ENCODE measurements at regions not wholly inside any gene's neighbourhood (a gene's known extent, or its start where the extent isn't known, plus 50 kb on each side); places are given as distances from the start of the nearest gene placed in this dataset.

DNA sequence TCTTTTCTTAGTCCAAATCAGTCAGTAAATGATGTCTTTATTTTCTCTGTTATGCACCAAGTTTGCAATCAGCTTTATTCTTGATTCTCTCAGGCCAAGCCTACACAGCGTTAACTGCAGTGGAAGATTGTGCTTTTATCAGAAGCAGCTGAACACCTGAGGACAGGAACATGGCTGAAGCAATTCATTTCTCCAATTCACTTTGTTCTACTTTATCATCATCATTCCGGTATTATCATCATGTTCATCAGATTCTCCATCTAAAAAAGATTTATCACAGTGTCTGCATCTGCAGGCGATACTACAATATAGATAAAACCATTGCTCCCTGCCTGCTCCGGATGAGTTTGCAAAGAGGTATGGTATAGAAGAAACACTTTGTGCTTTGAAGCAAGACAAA, 68.1 kb upstream of the STMND1 start:
- TF ChIP-seq, protein P1, sequence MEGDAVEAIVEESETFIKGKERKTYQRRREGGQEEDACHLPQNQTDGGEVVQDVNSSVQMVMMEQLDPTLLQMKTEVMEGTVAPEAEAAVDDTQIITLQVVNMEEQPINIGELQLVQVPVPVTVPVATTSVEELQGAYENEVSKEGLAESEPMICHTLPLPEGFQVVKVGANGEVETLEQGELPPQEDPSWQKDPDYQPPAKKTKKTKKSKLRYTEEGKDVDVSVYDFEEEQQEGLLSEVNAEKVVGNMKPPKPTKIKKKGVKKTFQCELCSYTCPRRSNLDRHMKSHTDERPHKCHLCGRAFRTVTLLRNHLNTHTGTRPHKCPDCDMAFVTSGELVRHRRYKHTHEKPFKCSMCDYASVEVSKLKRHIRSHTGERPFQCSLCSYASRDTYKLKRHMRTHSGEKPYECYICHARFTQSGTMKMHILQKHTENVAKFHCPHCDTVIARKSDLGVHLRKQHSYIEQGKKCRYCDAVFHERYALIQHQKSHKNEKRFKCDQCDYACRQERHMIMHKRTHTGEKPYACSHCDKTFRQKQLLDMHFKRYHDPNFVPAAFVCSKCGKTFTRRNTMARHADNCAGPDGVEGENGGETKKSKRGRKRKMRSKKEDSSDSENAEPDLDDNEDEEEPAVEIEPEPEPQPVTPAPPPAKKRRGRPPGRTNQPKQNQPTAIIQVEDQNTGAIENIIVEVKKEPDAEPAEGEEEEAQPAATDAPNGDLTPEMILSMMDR (conservative IDR thresholded peaks at IDR 0.05; ENCODE audit: low read length), result no peak
- TF ChIP-seq EZH2phosphoT487 (IDR thresholded peaks at IDR 0.05; ENCODE audit: borderline replicate concordance), result no peak
